ENCODE measurements at regions not wholly inside any gene's neighbourhood (a gene's known extent, or its start where the extent isn't known, plus 50 kb on each side); places are given as distances from the start of the nearest gene placed in this dataset.

GRCh38 chr1:78319603-78320002 lies 171.2 kb upstream of the PTGFR start:
- TF ChIP-seq CTCF (IDR thresholded peaks at IDR 0.05) (no peak), POLR2AphosphoS5 (IDR thresholded peaks at IDR 0.05) (no peak), POLR2A (IDR thresholded peaks at IDR 0.05) (no peak)

Measured in prostate gland (tissue), 2 donors.